Ramos (cell line): ENCODE measurements at regions not wholly inside any gene's neighbourhood (a gene's known extent, or its start where the extent isn't known, plus 50 kb on each side); places are given as distances from the start of the nearest gene placed in this dataset.

Experiments used
- in situ Hi-C: fragments of 300-500 bp; cut with MboI; formaldehyde crosslinking; loops from one replicate; pipeline ENCODE4 v1.14.3; 2022; ENCODE audit warnings: low sequenced_read_pairs; ENCODE audit not compliant: unreplicated experiment

- in situ Hi-C loops = no loop called here
These were observed 340.8 kb upstream of the SLC10A2 start for GRCh38 chr13:103406967-103407366.

DNA sequence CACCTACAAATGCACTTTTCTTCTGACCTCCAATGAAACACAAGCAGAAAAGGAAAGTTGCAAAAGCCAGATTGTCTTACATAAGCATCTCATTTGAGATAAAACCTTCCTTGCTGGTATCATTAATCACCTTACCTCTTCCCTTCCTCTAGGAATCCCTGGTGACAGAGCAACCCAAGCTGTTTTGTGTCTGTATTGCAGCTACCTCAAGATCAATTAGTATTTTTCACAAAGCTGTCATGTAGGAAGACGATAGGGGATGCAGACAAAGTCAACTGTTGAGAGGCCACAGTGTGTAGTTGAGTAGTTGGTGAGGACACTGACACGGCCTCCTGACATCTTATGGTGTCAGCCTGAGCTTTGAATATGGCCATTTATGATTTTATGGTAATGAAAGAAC is 339.1 kb upstream of the SLC10A2 start:
- in situ Hi-C loops = no loop called here

DNA sequence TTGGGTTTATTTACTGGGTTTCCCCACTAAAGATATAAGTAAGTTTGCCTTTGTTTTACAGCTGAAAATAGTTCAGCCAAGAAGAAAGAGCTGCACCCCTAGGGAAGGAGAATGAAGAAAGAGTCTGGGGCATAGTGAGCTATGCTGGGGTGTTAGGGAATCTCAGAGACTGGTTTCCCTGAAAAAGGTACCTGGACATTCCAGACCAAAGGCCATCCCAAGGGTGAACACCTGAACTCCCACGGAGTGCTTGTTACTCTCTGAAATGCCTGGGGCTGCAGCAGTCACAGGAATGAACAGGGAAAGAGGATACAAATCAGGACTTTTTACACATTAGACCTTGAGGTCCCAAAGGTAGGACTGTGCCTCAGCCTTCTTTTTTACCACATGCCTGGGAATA is 337.6 kb upstream of the SLC10A2 start:
- in situ Hi-C loops = no loop called here

DNA sequence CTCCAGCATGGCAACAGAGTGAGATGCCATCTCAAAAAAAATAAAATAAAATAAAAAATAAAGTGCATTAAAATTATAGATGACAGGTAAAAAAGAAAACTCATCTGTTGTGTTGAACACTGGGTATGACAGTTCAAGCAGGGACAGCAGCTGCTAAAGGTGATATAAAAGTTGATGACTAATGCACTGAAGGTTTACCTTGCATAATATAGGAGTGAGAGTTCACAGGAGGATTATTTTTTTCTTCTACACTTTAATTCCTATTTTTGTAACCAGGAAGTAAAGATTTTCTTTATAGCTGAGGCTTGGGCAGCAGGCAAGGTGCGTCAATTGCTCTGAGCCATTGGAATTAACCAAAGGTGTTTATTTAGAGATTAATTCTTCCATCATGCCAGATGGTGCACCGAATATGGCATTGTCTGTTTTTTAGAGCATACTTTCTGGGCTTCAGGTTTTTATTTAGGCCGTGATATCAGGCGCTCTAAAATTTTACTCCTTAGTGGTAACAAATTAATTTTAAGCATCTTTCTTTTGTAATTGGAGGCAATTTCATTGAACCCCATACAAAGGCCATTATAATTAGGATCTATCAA is 337.0 kb upstream of the SLC10A2 start:
- in situ Hi-C loops = no loop called here

DNA sequence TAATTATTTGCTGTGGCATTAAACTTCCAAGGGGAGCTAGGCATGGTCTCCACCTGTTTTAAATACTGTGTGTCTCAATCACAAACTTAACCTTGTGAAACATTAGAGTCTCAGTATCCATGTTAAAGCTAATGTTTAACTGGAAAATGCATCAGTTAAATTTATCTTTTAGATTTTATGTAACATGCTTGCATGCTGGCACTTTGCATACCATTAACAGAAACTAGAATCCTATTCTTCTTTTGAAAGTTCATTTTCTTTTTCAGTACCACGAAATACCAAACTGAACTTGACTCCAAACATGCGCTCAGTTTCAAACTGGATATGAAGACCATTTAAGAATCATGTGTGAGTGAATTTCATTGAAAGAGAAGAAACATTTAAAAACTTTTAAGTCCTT is 328.9 kb upstream of the SLC10A2 start:
- in situ Hi-C loops = no loop called here

DNA sequence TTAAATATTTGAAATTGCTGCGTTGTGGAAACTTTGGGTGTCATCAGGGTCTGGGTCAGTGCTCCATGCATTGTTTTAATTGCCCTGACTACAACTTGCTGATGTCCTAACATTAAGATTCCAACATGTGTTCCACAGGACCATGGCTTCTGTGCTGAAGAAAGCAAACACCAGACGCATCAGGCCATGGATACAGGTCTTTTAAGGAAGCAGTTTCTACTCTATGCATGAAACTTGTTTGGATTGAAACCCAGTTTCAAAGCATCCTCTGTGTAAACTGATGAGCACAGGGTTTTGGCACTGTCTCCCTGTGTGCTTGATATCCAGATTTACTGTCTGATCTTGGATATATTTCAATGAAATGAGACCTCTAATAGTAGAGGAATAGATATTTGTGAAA is 328.4 kb upstream of the SLC10A2 start:
- in situ Hi-C loops = no loop called here

- in situ Hi-C loops = no loop called here
These were observed 325.7 kb upstream of the SLC10A2 start for GRCh38 chr13:103391936-103392335.

DNA sequence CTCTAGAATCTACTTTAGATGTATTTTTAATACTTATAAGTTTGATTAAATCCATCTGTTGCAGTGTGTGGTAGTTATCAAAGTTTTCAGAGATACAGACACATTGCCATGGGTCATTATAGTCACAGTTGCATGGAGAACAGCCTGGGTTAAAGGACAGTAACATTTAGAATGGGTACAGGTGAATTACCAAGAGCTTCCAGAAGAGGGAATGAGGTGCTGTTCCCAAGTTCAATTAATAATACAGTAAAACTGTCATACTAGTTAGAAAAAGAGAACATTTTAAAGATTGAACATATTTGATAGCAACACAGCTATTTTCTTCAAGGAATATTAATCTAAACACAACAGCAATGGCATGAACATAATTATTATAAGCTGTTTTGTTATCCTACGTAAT is 322.6 kb upstream of the SLC10A2 start:
- in situ Hi-C loops = no loop called here

DNA sequence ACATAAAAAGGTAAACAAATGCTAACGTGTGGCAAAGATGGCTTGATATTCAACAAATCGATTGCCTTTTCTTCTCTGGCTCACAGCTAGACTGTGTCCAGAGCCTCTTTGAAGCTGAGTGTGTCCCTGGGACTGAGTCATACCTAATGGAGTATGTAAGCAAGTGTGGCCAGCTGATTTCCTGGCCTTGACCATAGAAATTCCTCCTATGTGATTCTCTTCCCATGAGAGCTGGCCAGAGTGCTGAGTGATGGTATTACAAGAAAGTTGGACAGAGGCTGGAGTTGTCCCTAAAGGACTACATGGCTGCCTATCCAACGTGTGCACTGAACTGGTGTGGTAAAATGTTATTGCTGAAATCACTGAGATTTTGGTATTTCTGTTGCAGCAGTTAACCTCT is 320.1 kb upstream of the SLC10A2 start:
- in situ Hi-C loops = no loop called here

GRCh38 chr13:103373916-103374315 is 307.7 kb upstream of the SLC10A2 start:
- in situ Hi-C loops = no loop called here

DNA sequence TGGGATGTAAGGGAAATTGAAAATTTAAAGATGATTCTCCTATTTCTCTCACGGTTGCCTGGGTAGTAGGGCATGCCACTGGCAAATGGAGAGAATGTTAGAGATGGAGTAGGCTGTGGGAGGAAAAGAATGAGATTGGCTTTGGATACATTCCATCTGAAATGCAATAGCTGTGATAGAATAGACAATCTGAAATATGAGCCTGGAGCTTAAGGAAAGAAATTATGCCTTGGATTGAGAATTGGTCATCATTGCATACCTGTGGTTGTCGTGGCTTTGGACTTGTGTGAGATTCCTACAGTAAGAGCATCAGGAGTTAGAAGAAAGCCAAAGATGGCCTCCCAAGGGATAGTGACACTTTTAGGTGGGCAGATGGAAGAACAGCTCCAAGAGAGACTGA is 305.1 kb upstream of the SLC10A2 start:
- in situ Hi-C loops = no loop called here

DNA sequence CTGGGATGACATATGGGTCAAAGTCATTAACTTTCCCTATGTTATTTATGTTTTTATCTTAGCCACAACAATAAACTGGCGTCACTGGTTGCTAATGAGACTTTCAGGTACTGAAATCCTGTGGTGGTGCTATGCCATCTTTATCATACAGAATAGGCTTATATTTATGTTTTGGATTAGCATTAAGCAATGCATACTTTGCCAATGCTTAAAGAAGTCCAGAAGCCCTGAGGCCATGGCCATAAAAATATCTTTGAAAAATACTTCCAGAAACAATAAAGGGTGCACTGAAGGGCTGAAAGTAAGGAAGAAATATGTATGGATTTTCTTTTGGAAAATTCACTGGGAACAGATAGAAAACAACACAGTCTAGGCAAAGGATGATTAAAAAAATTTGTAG is 304.6 kb upstream of the SLC10A2 start:
- in situ Hi-C loops = no loop called here

DNA sequence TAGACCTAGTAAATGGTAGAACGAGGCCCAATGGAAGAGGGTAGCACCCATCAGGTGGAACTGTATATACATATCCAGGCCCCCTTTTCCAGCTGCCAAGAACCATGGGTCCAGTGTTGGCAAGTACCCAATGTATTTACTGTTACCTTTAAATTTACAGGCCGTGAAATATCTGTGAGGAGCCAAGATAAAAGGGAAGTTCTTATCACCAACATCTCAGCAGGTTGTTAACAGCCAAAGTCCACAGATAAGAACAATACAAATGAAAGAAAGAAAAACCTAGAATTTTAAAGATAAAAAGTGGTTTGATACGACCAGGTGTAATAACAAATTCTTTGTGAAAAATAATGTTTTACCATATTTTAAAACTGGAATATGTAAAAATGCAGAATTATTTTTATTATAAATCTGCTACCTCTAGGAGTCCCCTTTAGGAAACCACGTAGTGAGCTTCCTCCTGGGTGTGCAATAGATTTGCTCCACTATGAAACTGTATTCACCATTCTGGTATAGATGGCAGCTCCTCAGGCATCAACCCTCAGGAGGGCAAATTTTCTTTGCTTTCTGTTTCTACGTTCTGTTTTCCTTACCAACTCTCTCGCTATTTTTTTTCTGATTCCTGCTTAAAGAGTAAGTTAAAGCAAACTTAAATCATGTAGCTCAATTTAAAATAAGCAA is 292.2 kb upstream of the SLC10A2 start:
- in situ Hi-C loops = no loop called here

DNA sequence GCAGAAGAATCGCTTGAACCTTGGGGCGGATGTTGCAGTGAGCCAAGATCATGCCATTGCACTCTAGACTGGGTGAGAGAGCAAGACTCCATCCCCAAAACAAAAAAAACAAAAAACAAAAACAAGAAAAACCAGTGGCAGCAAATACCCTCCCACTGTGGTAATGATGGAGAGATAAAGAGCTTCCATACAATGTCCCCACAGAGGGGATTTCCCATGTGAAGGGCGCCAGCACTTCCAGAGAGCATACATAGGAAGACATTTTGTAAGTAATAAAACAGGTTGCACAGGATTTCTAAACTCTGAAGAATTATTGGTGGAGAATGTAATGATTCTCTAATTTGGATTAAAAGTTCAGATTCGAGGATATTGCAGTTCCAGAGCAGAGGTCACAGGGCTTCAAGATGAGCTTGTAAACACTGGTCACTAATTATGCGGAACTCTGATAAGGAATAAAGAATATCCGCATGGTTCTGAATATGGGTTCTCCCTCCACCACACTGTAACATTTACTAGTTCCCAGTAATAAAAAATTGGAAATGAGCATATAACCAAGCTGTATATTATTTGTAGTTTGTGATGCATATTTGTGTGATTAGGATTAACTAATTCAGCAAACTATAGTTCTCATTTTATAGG is 290.1 kb upstream of the SLC10A2 start:
- in situ Hi-C loops = no loop called here

DNA sequence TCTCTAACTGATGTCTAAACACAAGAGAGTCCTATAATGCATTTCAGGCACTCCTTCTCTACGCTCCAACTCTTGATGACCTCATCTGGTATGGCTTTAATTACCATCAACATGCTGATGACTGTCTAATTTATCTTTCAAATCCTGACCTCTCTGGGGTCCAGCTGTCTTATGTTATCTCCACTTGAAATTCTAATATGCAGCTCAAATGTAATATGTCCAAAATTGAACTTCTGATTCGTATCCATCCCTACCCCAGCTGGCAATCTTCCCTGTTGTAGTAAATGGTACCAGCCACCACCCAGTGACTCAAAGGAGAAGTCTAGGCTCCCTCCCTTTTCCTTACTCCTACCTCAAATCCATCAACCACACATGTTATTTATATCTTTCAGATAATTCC is 288.0 kb upstream of the SLC10A2 start:
- in situ Hi-C loops = no loop called here

DNA sequence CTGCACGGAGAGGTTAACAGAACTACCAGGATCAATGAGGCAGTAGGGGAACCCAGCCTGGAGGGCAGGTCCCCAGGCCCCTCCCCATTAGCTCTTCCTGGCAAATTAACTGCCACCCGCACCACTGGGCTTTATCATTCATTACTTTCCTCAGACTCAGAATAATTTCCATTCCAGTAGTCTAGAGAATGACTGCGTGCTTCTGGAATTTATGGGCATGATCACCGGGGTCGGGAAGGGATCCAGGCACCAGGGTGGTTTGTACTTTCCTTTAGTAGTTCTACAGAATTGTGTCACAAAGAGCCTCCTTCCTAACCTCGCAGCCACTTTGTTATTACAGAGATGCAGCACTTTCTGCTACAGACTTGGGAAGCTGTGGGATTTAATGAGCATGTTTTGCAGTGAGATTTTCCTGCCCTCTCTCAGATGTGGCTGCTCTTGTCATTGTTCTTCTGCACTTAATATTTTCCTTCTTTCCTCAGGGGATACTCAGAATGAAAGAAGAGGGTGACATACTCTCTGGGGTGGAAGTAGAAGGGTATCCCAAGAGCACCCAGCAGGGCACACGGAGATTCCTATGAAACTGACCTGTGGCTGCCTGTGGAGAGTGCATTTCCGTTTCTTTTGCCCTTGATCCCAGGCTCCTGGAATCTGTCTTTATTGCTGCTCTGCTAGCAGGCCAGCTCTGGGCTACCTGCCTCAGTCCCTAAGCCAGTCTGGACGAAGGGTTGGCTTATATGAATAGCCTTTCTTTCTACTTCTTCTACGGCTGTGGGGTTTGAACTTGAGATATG is 285.0 kb upstream of the SLC10A2 start:
- in situ Hi-C loops = no loop called here

- in situ Hi-C loops = no loop called here
These were observed 283.9 kb upstream of the SLC10A2 start for GRCh38 chr13:103350147-103350546.

GRCh38 chr13:103349211-103349980 is 283.2 kb upstream of the SLC10A2 start:
- in situ Hi-C loops = no loop called here

DNA sequence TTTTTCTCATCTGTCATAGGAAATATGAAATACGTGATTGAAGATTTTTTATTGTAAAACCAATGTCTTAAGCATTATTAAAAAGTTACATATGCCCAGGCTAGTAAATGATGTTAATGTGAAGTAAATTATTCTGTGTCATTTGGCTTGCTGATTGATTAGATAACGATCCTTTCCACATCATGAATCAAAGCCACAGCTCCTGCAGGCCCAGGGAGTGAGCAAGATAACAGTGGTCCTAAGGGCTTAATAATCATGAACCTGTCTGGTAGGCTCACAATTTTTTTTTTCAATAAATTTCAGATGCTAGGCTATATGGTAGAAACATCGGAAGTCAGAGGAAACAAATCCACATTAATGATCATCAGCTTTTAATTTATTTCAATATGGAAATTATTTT is 269.0 kb upstream of the SLC10A2 start:
- in situ Hi-C loops = no loop called here

DNA sequence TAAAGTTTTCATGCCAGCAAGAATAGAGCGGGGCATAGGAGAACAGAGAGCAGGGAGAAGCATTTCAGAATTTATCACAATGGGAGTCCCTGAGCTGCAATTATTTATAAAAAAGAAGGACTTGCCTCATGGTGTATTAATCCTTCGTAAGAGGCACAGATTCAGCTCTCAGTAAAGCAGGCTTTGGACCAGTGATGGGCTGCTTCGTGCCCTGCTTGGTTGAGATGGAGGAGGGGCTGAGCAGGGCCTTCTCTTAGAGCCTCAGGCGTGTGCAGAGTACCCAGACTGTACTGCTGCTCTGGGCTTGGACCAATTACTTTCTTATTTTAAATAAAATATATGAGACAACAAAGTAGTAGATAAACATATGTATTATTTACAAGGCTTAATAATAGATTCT is 265.7 kb upstream of the SLC10A2 start:
- in situ Hi-C loops = no loop called here
